HCT116 (cell line): ENCODE measurements at regions not wholly inside any gene's neighbourhood (a gene's known extent, or its start where the extent isn't known, plus 50 kb on each side); places are given as distances from the start of the nearest gene placed in this dataset.

Experiments
- CTCF ChIP-seq, 3 experiments: fragments of 200-600 bp in 1 of 3; sonication (generic) in 1 of 3; IDR thresholded peaks in 2 of 3; conservative IDR thresholded peaks in 1 of 3; 2 replicates each; pipeline ENCODE4 v1.5.1; 2012 to 2017; ENCODE audit warnings: low read depth in 2 of 3, low read length in 2 of 3, antibody characterized with exemption in 1 of 3, borderline replicate concordance in 1 of 3, control low read depth in 1 of 3, mild to moderate bottlenecking in 1 of 3, mixed read lengths in 1 of 3, mixed run types in 1 of 3, moderate library complexity in 1 of 3; ENCODE audit not compliant: insufficient read depth in 1 of 3
- EGR1 ChIP-seq: IDR thresholded peaks from 2 replicates; pipeline ENCODE4 v1.6.1; 2012; ENCODE audit warnings: low read depth
- EZH2 ChIP-seq: fragments of 200-600 bp; sonication (generic); IDR thresholded peaks from 2 replicates; pipeline ENCODE4 v1.6.1; 2017; ENCODE audit warnings: antibody characterized with exemption, mixed run types
- POLR2A ChIP-seq: IDR thresholded peaks from 2 replicates; pipeline ENCODE4 v1.7.0; 2011; ENCODE audit warnings: borderline replicate concordance; ENCODE audit not compliant: insufficient read depth, insufficient read length; ENCODE audit errors: extremely low read depth
- SIN3A ChIP-seq: IDR thresholded peaks from 2 replicates; pipeline ENCODE4 v1.6.1; 2012; ENCODE audit warnings: low read depth
- SP1 ChIP-seq: IDR thresholded peaks from 2 replicates; pipeline ENCODE4 v1.6.1; 2012; ENCODE audit warnings: low read depth
- ZFX ChIP-seq: fragments of 450-650 bp; IDR thresholded peaks from 2 replicates; pipeline ENCODE4 v1.6.1; 2017
- TF ChIP-seq, protein P1 (sequence below): IDR thresholded peaks from 2 replicates; pipeline ENCODE4 v1.6.1; 2012; ENCODE audit warnings: low read depth

DNA sequence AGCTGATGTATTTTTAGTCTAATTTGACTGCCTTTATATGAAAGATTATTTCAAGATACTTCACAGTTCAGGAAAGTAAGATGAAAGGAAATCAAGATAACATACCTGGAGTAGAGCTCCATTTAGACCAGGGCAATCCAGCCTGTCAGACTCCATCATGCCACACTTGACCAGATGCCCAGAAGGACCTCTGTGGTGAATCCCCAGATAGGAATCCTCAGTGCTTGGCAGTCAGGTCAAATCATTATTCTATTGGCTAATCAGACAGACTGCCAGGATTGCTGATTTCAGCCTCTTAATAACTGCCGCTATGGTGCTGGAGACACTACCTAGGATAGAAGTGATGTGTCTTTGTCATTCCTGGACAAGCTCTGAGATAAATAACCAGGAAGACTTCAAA lies 404.2 kb downstream of the STK39 start:
- TF ChIP-seq ZFX (no peak), POLR2A (no peak), EGR1 (no peak), EZH2 (no peak), CTCF (IDR thresholded peaks at IDR 0.05 in 2 of 3, conservative IDR thresholded peaks at IDR 0.05 in 1 of 3; ENCODE audit: borderline replicate concordance in 1 of 3, insufficient read depth in 1 of 3, low read depth in 2 of 3, low read length in 2 of 3) (no peak), SIN3A (no peak), SP1 (no peak)
- TF ChIP-seq, protein P1, sequence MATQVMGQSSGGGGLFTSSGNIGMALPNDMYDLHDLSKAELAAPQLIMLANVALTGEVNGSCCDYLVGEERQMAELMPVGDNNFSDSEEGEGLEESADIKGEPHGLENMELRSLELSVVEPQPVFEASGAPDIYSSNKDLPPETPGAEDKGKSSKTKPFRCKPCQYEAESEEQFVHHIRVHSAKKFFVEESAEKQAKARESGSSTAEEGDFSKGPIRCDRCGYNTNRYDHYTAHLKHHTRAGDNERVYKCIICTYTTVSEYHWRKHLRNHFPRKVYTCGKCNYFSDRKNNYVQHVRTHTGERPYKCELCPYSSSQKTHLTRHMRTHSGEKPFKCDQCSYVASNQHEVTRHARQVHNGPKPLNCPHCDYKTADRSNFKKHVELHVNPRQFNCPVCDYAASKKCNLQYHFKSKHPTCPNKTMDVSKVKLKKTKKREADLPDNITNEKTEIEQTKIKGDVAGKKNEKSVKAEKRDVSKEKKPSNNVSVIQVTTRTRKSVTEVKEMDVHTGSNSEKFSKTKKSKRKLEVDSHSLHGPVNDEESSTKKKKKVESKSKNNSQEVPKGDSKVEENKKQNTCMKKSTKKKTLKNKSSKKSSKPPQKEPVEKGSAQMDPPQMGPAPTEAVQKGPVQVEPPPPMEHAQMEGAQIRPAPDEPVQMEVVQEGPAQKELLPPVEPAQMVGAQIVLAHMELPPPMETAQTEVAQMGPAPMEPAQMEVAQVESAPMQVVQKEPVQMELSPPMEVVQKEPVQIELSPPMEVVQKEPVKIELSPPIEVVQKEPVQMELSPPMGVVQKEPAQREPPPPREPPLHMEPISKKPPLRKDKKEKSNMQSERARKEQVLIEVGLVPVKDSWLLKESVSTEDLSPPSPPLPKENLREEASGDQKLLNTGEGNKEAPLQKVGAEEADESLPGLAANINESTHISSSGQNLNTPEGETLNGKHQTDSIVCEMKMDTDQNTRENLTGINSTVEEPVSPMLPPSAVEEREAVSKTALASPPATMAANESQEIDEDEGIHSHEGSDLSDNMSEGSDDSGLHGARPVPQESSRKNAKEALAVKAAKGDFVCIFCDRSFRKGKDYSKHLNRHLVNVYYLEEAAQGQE, result no peak
